NCI-H1417 treated with DMSO at 0.1 percent for 48 hours (cell line): ENCODE measurements at regions not wholly inside any gene's neighbourhood (a gene's known extent, or its start where the extent isn't known, plus 50 kb on each side); places are given as distances from the start of the nearest gene placed in this dataset.
"Not testable (repeated sequence)": the region's sequence is repeated elsewhere in the genome, so short reads cannot be mapped to it uniquely, and the experiment has no call there.

Experiments
- DNase-seq: peaks from one replicate; lab custom pipeline; 2025; lab: John Stamatoyannopoulos, UW

DNA sequence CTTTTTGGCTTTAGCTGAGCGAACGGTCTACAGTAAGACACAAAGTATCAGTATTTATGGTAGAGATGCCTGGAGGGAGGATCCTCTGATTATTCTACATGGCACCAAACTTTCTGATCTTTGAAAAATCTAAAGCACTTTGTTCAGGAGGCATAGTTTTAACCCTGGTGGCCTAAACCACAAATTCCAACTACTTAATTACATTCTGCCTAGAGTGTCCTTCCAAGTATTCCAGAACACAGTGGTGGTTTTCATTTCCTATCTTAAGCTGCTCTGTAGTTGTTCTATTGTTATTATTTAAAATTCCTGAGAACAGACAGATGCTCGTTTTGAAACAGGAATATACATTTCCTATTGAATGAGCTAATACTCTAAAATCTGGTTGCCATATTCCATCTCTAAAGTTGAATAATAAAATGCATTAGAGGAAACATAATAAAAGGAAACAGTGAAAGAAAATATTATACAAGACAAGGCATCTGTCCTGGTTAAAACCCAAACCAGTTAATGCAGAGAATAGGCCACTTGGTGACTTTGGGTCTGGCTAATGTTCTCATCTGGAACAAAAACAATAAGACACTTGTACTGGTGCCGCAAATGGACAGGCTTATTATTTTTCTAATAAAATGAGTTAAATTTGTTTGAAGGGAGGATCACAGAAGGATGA, 657.4 kb downstream of the SPRY1 start:
- DNase-seq: no peak

DNA sequence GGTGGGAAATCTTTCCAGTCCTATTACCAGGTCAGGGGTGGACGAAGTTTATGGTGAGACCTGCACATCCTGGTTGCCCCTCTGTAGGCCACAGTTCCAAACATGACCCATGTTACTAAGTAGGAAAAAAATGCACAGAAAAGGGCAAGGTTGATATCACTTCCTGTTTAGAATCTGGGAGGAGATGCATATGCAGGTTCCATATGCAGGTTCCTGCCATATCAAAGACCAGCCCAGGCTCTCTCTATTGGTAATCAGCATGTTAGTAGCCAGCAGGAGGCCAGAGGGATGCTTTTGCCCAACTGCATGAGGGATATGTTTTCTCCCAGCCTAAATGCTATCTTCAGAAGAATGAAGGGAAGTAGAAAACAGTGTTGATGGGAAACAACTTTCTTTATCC, 657.2 kb downstream of the ANKRD50 start:
- no peak for DNase-seq

DNA sequence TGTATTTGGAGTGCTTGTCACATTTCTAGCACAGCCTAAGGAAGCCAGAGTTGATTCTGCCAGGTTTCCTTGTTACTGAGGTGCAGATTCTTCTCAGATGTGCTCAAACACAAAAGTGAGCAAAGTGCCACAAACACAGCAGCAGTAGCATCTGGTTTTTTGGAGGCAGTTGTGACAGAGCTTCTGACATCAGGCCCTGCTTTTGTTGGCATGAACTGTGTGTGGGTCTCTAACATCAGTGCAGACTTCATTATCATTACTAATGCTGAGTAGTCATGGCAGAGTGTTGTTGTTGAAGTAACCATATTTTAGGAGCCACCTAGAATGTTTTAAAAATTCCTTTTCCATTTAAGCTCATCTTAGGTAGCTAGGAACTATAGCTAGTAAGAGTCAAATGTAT, 656.6 kb downstream of the ANKRD50 start:
- no peak for DNase-seq

DNA sequence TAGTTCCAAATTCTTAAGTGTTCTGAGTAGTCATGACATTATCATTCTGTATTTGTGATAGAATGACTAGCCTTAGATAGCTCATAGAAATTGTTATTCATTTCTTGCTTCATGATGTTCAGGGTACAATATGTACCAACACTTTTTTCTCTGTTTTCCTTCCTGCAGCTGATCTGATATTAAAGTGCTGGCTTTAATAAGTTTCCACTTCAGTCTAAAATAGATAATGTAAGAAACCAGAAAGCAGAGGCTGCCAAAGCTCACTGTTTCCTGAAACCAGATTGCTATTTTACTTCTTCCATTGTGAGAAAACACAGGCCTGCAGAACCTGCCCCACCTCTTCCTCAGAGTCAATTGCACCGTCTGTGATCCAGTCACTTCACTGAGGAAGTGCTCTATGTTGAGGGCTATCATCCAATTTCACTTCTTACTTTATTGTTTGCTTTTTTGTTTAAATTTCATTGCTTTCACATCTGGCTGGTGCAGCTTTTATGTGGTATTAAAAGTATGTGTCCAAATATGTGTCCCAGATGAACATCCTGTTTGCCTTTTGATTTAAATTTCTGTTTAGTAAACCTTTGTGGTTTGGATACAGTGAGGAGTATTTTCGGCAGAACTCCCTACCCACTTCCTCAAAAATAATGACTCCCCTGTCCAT, 652.1 kb downstream of the ANKRD50 start:
- no peak for DNase-seq

DNA sequence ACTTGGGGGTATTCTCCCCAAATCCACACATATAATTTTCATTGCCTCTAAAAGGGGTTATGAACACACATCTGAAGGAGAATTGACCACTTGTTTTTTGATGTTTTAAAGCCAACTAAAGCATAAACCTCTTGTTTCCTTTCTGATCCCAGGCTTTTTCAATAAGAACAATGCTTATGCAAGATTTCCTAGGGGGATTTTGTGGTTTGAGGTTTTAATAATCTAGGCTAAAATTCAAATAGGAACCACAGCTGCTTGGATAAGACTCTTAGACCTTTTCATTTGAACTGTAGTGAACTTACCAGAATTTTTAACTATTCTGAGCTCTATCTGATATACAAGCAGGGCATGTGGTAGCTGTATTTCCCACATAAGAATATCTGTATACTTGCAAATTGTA, 651.1 kb downstream of the ANKRD50 start:
- no peak for DNase-seq

DNA sequence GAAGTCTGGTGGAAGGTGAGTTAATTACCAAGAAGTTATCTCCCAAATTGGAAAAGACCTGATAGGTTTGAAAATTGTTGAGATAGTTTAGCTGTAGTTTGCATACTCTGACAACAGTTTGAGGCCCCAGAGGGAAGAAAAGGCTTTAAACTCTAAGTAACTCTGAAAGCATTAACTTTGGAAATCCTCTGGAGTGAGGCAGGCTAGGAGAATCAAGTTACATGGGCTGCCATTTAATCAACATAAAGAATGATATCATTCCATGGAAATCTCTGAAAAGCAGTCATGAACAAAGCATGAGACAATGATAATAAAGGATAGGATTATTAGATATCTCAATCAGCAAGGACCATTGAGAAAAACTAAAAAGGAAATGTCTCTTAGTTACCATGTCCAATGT, 647.1 kb downstream of the ANKRD50 start:
- DNase-seq: no peak

DNA sequence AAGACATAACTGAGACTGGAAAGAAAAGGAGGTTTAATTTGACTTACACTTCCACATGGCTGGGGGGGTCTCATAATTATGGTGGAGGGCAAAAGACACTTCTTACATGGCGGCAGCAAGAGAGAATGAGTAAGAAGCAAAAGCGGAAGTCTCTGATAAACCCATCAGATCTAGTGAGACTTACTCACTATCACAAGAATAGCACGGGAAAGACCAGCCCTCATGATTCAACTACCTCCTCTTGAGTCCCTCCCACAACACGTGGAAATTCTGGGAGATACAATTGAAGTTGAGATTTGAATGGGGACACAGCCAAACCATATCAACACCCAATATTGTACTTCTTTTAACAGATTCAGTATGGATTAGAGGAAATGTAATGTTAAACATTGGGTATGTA, 646.6 kb downstream of the ANKRD50 start:
- no peak for DNase-seq

DNA sequence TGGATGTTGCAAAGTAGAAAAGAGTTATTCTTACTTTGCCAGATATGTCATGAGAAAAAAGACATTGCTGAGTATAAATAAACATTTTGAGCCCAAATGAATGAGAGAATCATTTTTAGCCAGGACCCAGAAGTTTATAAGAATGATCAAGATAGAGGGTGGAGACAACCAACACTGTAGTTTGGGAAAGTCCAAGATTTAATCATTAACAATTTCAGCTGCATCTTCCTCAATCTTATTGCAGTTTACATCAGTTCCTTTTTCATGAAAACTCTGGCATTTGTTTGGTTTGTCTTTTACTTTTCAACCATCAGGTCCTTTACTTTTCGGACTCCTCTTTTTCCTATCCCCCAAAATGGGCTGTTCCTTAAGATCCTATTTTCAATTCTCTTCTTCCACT, 645.9 kb downstream of the ANKRD50 start:
- DNase-seq: no peak

DNA sequence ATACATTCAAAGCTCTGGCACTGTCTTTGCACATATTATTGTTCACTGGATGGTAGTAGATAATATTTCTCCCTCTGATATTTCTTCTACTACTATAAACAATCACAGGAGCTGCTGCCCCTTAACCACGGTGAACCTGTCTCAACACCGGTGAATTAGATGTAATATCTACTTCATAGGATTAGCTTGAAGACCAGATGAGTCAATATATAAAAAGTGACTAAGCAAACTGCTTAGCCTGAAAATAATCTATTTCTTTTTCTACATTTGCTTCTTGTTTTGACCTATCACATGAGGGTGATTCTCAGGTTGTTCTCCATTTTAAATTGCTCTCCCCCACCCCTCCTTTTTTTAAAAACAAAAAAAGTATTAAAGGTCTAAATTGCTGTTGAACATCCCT, 645.5 kb downstream of the ANKRD50 start:
- no peak for DNase-seq

DNA sequence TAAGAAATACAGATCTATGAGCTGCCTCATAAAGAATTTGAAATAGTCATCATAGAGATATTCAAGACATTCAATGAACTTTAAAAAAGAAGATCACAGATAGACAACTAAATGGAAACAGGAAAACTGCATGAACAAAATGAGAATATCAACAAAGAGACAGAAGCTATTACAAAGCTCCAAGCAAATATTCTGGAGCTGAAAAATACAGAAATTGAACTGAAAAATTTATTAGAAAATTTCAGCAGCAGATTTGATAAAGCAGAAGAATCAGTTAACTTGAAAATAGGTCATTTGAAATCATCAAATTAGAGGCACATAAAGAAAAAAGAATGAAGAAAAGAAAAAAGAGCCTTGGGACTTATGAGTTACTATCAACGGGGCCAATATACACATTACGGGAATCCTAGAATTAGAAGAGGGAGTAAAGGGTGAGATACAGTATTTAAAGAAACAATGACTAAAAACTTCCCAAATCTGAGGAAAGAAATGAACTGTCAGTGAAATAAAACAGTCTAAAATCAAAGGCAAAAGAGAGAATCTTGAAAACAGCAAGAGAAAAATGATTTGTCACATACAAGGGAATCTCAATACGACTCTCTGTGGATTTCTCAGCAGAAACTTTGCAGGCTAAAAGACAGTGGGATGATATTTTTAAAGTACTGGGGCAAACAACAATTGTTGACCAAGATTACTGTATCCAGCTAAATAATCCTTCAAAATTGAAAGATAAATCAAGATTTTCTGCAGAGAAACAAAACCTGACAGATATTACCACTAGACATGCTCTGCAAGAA, 641.6 kb downstream of the ANKRD50 start:
- DNase-seq: no peak

DNA sequence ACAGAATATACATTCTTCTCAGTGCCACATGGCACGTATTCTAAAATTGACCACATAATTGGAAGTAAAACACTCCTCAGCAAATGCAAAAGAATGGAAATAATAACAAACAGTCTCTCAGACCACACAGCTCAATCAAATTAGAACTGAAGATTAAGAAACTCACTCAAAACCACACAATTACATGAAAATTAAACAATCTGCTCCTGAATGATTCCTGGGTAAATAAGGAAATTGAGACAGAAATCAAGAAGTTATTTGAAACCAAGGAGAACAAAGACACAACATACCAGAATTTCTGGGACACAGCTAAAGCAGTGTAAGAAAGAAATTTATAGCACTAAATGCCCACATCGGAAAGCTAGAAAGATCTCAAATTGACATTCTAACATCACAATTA, 637.3 kb downstream of the ANKRD50 start:
- not testable (repeated sequence) for DNase-seq

DNA sequence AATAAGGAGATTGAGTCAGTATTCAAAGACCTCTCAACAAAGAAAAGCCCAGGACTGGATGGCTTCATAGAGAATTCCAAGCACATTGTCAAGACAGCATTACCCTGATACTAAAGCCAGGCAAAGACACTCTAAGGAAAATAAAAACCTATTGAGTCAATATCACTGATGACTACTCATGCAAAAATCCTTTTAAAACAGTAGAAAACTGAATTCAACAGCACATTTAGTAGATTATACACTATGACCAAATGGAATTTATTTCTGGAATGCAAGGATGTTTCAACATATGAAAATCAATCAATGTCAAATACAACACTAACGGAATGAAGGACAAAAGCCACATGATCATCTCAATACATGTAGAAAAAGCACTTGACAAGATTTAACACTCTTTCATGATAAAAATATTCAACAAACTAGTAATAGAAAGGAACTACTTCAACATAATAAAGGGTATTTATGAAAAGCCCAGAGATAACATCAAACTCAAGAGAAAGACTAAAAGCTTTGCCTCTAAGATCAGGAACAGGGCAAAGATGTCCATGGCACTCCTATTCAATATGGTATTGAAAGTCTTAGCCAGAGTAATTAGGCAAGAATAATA, 633.3 kb downstream of the ANKRD50 start:
- DNase-seq: no peak

DNA sequence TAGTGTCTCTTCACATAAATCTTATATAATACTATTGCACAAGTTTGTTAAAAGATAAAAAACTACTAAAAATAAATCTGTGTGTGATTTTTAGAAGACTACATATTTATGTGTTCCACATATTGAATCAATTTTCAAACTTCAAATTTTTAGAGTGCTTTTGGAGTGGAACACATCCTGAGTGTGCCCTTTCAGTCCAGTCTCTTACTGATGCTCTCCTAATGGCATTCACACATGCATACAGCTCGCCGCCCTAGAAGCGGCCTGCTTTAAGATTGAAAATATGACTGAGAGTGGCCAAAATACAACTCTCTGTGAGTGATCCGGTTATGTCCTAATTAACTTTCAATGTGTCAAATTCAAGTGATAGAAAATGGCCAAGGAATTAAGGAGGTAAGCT, 628.8 kb downstream of the ANKRD50 start:
- DNase-seq: no peak

DNA sequence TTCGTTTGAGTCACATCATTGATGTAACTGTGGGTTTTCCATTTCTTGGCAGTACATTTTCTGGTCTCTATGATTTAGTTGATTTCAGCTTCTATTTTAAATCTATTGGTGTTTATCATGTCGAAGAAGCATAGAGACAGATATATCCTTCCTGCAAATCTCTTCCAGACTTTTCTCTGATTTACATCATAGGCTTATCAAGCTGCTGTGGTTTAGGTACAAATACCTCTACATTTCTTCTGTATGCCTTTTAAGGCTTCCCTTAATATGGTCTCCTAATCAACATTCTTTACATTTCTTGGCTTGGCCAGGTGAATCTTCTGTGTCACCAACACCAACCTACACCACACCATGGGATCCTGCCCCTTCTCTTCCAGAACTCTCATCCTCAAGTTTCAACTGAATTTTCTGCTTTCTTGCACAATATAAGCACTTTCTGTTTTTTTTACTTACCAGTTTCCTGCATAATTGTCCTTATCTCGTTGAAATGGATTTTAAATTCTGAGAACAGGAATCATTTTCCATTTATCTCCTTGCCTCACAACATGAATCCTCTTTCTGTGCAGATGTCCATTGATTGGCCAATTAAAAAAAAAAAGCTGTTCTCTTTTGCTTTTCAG, 626.9 kb downstream of the ANKRD50 start:
- no peak for DNase-seq

DNA sequence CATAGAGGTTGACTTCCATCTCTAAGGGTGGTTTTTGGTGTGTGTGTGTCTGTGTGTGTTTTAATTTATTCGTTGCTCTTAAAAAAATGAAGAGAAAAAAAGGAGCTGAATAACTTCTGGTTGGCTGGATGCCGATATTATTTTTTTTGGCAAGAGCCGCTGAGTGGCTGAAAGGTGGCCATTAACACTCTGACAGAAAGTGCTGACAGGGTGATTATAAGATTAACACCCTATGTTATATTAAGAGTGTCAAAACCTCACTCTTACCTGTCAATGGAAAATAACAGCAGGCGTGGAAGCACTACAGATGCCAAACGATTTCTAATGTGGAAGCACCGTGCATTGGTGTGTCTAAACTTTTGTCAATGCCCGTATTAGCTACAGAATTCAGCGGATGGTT, 622.5 kb downstream of the ANKRD50 start:
- no peak for DNase-seq

DNA sequence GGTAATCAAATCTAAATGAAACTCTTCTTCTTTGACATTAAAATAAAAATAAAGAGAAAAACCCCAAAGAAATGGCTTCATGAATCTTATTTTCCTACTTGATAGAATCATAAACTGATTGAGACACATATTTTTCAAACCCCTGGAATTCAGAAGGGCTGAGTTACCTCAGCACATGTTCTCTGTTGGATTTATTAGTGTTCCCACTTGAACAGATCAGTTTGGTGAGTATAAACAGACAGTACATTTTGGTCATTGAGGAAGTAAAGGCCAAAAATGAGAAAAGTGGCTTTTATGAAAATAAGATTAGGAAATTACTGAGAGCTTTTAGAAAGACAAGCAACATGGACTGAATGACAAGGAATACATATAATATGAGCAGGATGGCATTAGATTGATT, 620.4 kb downstream of the ANKRD50 start:
- DNase-seq: no peak

DNA sequence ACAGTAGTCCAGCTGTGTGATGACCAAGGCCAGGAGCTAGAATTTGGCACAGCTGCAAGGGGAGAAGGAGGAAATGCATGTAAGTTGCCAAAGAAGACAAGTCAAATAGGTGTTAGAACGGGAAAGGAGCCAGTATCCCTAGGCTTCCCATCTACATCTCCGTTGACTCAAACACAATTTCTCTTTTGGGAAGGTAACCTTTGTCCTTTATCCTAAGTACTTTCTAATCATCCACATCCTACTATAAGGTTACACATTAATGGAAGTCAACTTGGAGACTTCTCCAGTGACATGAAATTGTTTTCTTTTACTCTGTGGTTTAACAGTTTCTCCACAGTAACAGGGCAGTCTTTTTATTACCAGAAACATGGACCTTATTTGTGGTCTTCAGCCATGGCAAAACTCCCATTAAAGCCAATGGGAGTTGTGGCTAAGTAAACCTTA, 620.0 kb downstream of the ANKRD50 start:
- no peak for DNase-seq

DNA sequence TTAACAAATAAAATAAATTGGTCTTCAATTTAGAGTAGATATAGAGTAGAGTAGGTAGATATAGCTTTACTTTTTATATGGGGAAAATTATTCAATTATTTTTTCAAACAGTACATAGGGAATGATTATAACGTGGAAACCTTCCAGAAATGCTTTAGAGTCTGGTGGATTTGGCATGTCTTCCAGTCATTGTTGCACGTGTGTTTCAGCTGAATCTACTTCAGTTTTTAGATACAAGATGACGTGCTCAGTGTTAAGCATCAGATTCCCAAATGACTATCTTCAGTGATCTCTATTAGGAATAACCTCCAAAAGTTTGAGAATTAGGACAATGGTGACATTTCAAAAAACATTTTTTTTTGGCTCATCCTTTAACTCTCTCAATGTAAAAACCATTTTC, 616.9 kb downstream of the ANKRD50 start:
- DNase-seq: no peak

DNA sequence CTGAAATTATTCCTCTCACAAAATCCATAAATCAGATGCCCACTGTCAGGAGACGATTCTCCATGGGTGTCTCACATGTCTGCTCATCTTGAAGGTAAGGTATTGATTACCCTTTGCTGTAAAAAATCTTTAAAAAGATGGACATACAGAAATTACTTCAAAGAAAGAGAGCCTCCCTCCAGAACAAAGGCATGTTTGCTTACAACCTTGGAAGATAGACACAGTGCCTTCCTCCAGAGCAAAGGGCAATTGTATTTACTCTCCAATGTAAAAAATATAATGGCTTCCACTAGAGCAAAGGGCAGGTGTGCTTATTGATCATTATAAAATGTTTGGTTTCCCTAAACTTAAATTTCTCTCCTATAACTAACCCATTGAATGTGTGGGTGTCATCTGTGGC, 616.2 kb downstream of the ANKRD50 start:
- no peak for DNase-seq

DNA sequence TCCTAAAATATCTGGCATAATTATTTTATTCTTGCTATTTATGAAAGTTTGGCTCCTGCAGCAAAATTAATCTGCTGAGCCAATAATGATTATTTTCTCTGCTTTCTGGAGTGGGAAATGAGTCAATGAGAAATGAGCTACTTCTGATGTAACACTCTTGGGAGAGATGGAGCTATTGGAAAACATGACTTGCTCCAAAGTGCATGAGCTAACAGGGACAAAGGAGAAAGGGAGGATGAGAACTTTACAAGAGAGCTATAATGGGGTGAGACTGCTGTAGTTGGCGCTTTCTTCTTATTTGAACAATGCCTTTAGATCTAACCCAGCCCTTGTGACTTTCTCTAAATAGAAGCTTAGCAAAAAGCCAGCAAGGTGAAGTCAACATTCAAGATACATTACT, 615.1 kb downstream of the ANKRD50 start:
- no peak for DNase-seq

DNA sequence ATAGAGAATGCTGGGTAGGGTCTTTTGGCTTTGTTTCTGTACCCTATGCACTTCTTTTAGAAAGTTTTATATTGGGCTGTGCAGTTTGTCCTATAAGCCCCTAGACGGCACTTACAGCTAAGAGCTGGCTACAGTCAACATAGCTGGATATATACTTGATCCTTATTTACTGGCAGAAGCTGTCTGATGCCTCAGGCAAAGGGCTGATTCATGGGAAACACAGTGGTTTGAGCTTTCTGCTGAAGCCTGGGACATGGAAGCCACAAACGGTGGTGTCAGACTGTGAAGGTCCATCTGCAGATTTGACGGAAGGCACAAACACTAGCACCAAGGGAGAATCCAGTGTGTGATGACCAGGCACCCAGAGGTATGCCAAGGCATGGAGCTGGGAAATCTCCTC, 608.4 kb downstream of the ANKRD50 start:
- DNase-seq: no peak

DNA sequence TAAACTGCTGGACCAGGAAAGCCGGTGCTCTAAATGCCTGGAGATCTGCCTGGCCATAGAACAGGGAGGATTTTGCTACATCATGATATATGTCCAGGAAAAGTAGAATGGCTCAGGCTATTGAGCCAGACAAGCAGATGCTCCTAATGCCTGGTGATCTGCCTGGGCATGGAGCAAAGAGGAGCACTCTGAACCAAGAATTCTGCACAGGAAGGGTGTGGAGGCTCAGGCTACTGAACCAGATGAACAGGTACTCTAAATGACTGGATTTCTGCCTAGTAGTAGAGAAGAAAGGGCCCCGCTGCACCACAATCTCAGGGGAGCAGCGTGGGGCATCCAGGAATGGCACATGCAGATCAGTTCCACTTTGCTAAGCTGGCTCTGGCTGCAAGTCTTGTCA, 607.9 kb downstream of the ANKRD50 start:
- no peak for DNase-seq
